GM12873 (cell line): ENCODE measurements at regions not wholly inside any gene's neighbourhood (a gene's known extent, or its start where the extent isn't known, plus 50 kb on each side); places are given as distances from the start of the nearest gene placed in this dataset.

Experiments
- CTCF ChIP-seq: IDR thresholded peaks from 2 replicates; pipeline ENCODE4 v1.5.1; 2012; ENCODE audit warnings: low read depth, mild to moderate bottlenecking, moderate library complexity, low read length, control low read depth; ENCODE audit not compliant: insufficient read depth; ENCODE audit errors: missing control alignments

GRCh38 chr10:44053391-44053790 is 331.5 kb downstream of the CXCL12 start:
- TF ChIP-seq CTCF, result no peak

DNA sequence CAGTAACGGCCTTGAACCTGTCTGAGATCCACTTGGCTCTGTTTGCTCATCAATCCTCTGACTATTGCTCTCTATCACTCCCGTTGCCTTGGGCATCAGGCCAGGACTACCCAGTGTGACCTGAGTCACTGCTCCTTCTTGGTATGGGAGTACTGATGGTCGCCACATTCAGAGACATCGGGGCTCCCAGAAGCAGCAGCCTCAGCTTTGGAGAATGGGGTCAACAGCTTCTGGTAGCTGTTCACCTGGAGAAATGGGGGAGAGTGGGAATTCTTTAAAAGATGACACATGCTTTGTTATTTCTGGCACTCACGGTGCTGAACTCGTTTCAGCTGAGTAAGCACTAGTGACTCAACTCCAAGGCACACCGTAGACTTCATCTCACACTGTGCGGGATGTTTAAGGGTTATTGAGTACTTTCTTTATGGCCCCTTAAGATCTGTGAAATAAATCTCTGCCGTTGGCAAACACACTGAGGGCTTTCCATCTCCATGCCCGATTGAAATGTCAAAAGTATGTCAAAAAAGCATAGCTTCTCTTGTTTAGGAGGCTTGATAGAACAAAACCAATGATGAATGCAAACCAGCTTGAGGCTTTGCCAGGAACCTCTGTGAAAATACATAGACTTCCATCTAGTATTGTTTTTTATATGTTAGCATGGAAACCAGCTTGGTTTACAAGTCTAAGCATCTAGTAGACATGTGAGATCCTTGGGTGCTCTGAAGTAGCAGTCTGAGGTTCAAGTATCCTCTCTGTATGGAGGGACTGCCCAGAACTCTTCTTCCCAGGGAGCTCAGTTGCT is 333.1 kb downstream of the CXCL12 start:
- no peak for TF ChIP-seq CTCF

GRCh38 chr10:44051091-44051490 is 333.8 kb downstream of the CXCL12 start:
- TF ChIP-seq CTCF, result no peak

- TF ChIP-seq CTCF, result no peak
These were observed 335.4 kb downstream of the CXCL12 start for GRCh38 chr10:44049301-44050015.

DNA sequence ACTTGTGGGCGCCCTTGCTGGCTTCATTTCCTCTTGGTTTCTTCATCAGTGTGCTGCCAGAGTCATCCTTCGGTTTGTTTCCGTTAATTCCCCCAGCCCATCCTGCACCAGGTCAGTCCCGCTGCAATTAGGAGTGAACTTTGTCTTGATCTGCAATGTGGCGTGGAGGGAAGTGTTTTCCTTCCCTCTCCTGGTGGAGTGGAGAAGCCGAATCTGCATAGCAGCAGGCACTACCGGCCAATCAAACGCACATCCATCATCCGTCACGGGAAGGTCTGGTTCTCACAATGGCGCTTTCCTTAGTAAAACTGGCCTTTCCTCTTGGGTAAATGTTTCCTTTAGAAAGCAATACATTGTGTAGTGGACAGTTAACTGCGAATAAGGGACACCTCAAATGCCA is 337.5 kb downstream of the CXCL12 start:
- no peak for TF ChIP-seq CTCF

DNA sequence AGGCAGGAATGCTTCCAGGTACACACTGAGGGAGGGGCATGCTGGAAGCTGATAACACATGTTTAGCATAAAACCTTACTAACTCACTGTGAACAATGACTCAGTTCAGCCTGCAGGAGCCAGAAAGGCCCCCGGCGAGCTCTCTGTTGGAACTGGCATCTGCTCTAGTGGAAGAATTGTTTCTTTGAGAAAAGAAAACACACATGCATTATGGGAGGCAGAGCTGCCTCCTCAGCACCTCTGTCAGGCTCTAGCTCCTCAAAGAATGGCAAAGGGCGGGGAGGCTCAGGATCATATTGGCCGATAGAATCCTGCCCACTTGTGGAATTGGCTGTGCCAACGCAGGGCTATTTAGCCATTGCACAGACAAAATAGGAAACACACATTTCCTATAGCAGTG is 338.3 kb downstream of the CXCL12 start:
- no peak for TF ChIP-seq CTCF

DNA sequence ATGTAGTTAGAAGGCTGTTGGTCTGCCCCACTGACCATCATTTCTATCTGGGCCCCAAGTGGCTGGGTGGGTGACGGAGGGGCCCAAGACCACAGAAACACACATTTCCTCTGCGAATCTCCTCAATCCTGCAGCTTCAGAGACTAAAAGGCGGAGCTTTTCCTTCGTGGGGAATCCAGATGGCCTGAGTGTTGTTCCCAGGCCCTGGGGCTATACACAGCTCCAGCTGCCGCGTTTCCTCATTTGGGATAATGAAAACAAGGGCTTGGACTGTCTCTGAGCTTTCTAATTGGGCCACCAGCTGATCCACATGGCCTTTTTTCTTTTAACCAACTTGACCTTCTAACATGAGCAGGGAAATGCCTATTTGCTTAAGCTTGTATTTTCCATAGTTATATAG is 339.9 kb downstream of the CXCL12 start:
- TF ChIP-seq CTCF, result no peak
